ENCODE measurements at regions not wholly inside any gene's neighbourhood (a gene's known extent, or its start where the extent isn't known, plus 50 kb on each side); places are given as distances from the start of the nearest gene placed in this dataset.

DNA sequence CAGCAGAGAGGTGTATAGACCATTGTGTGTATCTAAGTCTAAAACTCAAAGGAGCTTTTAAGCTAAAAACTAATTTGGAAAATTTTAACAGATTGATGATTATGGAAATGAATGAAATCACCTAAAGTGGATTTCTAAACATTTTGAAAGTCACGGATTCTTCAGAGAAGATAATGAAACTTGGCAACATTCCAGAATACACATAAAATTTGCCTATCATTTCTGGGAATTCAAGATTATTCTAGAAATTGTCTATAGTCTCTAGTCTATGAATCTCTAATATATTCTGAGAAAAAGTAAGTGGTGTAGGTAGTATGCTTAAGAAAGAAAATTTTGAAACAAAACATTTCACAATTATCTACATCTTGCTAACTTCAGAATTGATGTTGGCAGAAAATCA is 1117.9 kb upstream of the CNTN5 start:
- intact Hi-C loops (cut with micrococcal nuclease) = no loop called here
- H3K4me1 ChIP-seq (ENCODE audit: control insufficient read depth in 2 of 2, insufficient read depth in 2 of 2, low read length in 2 of 2) = no peaks in the 10 kb centered on the region
- ChIA-PET CTCF (no interaction called here), POLR2A (no interaction called here)
- no peaks in the 10 kb centered on the region for H3K27me3 Mint-ChIP-seq
- no peaks in the 10 kb centered on the region for H4K20me1 ChIP-seq (ENCODE audit: control insufficient read depth, insufficient read depth, low read length, poor library complexity, severe bottlenecking)
- no peak overlapping the region for H3K4me2 ChIP-seq (replicated peaks; ENCODE audit: low read depth, low read length, poor library complexity, severe bottlenecking)
- TF ChIP-seq EZH2 (IDR thresholded peaks at IDR 0.05; ENCODE audit: borderline replicate concordance, insufficient read depth, low read depth, low read length, poor library complexity, severe bottlenecking) (no peak), CTCF (IDR thresholded peaks at IDR 0.05) (no peak)
- no peak for DNase-seq
- H3K4me1 Mint-ChIP-seq = no peaks in the 10 kb centered on the region
- no peak overlapping the region for H3K4me3 ChIP-seq (ENCODE audit: control extremely low read depth in 1 of 5, extremely low read depth in 1 of 5, insufficient read depth in 1 of 5, low read depth in 2 of 5, low read length in 4 of 5)
- no peaks in the 10 kb centered on the region for H3K36me3 ChIP-seq (replicated peaks in 1 of 2; ENCODE audit: control extremely low read depth in 1 of 2, control insufficient read depth in 1 of 2, extremely low read depth in 1 of 2, insufficient read depth in 2 of 2, low read length in 1 of 2)
- H3K4me3 Mint-ChIP-seq = no peak overlapping the region
- peaks cover 8% of the 10 kb centered on the region for H3K9me3 Mint-ChIP-seq (ENCODE audit: insufficient read depth)
- H3K9ac ChIP-seq (ENCODE audit: low read length) = no peak overlapping the region
- H3K27ac Mint-ChIP-seq = no peak overlapping the region
- no peaks in the 10 kb centered on the region for H3K79me2 ChIP-seq (ENCODE audit: control insufficient read depth, insufficient read depth, low read length)
- no peaks in the 10 kb centered on the region for H3K9me3 ChIP-seq (ENCODE audit: control extremely low read depth in 1 of 3, control insufficient read depth in 2 of 3, insufficient read depth in 1 of 3, low read length in 2 of 3)
- ATAC-seq (ENCODE audit: low read depth) = no peak
- H2AFZ ChIP-seq (ENCODE audit: insufficient read depth, low read depth, low read length, poor library complexity, severe bottlenecking) = no peak overlapping the region
- no CpG with 5 or more reads among the region's 1 CpG for WGBS (ENCODE audit: insufficient coverage)
- H3K27ac ChIP-seq (ENCODE audit: low read length in 2 of 2) = no peak overlapping the region
- no peaks in the 10 kb centered on the region for H3K27me3 ChIP-seq (replicated peaks in 1 of 4; ENCODE audit: control extremely low read depth in 1 of 4, control insufficient read depth in 3 of 4, insufficient read depth in 4 of 4, low read length in 3 of 4)

DNA sequence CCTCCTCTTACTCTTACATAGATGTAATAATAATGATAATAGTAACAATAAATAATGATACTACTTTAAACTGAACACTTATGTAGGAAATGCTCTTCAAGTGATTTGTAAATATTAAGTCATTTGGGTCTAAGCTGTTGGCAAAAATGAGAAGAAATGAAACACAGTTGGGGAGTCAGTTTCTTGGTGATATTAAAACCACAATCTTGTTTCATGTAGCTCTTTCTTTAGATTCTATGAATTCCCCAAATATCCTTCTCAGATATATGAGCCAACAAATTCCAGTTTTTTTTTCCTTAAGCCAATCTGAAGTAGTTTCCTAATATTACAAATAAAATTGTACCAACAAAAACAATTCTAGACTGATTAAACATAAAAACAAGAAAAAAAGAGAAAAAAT is 1115.6 kb upstream of the CNTN5 start:
- H3K4me3 Mint-ChIP-seq = no peak overlapping the region
- intact Hi-C loops (cut with micrococcal nuclease) = no loop called here
- H3K79me2 ChIP-seq (ENCODE audit: control insufficient read depth, insufficient read depth, low read length) = no peaks in the 10 kb centered on the region
- H3K27ac Mint-ChIP-seq = no peak overlapping the region
- ChIA-PET POLR2A (no interaction called here), CTCF (no interaction called here)
- ATAC-seq (ENCODE audit: low read depth) (no peak), DNase-seq (no peak)
- H4K20me1 ChIP-seq (ENCODE audit: control insufficient read depth, insufficient read depth, low read length, poor library complexity, severe bottlenecking) = no peaks in the 10 kb centered on the region
- no peak for TF ChIP-seq EZH2 (IDR thresholded peaks at IDR 0.05; ENCODE audit: borderline replicate concordance, insufficient read depth, low read depth, low read length, poor library complexity, severe bottlenecking)
- no peaks in the 10 kb centered on the region for H3K9me3 ChIP-seq (ENCODE audit: control extremely low read depth in 1 of 3, control insufficient read depth in 2 of 3, insufficient read depth in 1 of 3, low read length in 2 of 3)
- H3K4me3 ChIP-seq (ENCODE audit: control extremely low read depth in 1 of 5, extremely low read depth in 1 of 5, insufficient read depth in 1 of 5, low read depth in 2 of 5, low read length in 4 of 5) = no peak overlapping the region
- H3K4me2 ChIP-seq (replicated peaks; ENCODE audit: low read depth, low read length, poor library complexity, severe bottlenecking) = no peak overlapping the region
- no peaks in the 10 kb centered on the region for H3K36me3 ChIP-seq (replicated peaks in 1 of 2; ENCODE audit: control extremely low read depth in 1 of 2, control insufficient read depth in 1 of 2, extremely low read depth in 1 of 2, insufficient read depth in 2 of 2, low read length in 1 of 2)
- H3K27me3 Mint-ChIP-seq = no peaks in the 10 kb centered on the region
- H3K4me1 ChIP-seq (ENCODE audit: control insufficient read depth in 2 of 2, insufficient read depth in 2 of 2, low read length in 2 of 2) = no peaks in the 10 kb centered on the region
- H3K27me3 ChIP-seq (replicated peaks in 1 of 4; ENCODE audit: control extremely low read depth in 1 of 4, control insufficient read depth in 3 of 4, insufficient read depth in 4 of 4, low read length in 3 of 4) = no peaks in the 10 kb centered on the region
- no peaks in the 10 kb centered on the region for H3K4me1 Mint-ChIP-seq
- H2AFZ ChIP-seq (ENCODE audit: insufficient read depth, low read depth, low read length, poor library complexity, severe bottlenecking) = no peak overlapping the region
- H3K9me3 Mint-ChIP-seq (ENCODE audit: insufficient read depth) = peaks cover 12% of the 10 kb centered on the region
- H3K27ac ChIP-seq (ENCODE audit: low read length in 2 of 2) = no peak overlapping the region
- no peak overlapping the region for H3K9ac ChIP-seq (ENCODE audit: low read length)
